ENCODE measurements at regions not wholly inside any gene's neighbourhood (a gene's known extent, or its start where the extent isn't known, plus 50 kb on each side); places are given as distances from the start of the nearest gene placed in this dataset.

GRCh38 chrX:96386981-96387380, 297.7 kb upstream of the DIAPH2 start:
- H3K4me1 ChIP-seq (ENCODE audit: control insufficient read depth in 1 of 2, insufficient read depth in 2 of 2, low read length in 2 of 2): no peaks in the 10 kb centered on the region
- no peaks in the 10 kb centered on the region for H3K79me2 ChIP-seq (ENCODE audit: insufficient read depth, low read length)
- Mint-ChIP-seq H3K4me1 (no peaks in the 10 kb centered on the region), H3K27ac (no peak overlapping the region), H3K27me3 (ENCODE audit: low read depth in 3 of 3) (no peaks in the 10 kb centered on the region), H3K36me3 (no peaks in the 10 kb centered on the region), H3K9me3 (peaks cover 0 to 2% (median 0%) of the 10 kb centered on the region in 7 donors), H3K4me3 (no peak overlapping the region)
- H3K27ac ChIP-seq (ENCODE audit: low read depth in 1 of 2, low read length in 2 of 2): no peak overlapping the region
- no peak overlapping the region for H2AFZ ChIP-seq (ENCODE audit: insufficient read depth, low read depth, low read length, poor library complexity, severe bottlenecking)
- no peaks in the 10 kb centered on the region for H4K20me1 ChIP-seq (ENCODE audit: insufficient read depth, low read length)
- no peaks in the 10 kb centered on the region for H3K36me3 ChIP-seq (replicated peaks in 1 of 2; ENCODE audit: control insufficient read depth in 1 of 2, insufficient read depth in 2 of 2, low read length in 2 of 2)
- no peak overlapping the region for H3K9ac ChIP-seq (ENCODE audit: insufficient read depth, low read length, poor library complexity, severe bottlenecking)
- intact Hi-C loops (cut with micrococcal nuclease): no loop called here
- H3K9me3 ChIP-seq (replicated peaks in 1 of 2; ENCODE audit: control insufficient read depth in 1 of 2, insufficient read depth in 1 of 2, low read length in 2 of 2): no peaks in the 10 kb centered on the region
- no CpG with 5 or more reads among the region's 2 CpGs for WGBS (ENCODE audit: insufficient coverage)
- no peak for DNase-seq
- no peak for TF ChIP-seq CTCF (IDR thresholded peaks at IDR 0.05)
- no peak overlapping the region for H3K4me3 ChIP-seq (replicated peaks in 1 of 3; ENCODE audit: low read depth in 2 of 3, low read length in 3 of 3)
- no peaks in the 10 kb centered on the region for H3K27me3 ChIP-seq (ENCODE audit: control insufficient read depth in 2 of 2, insufficient read depth in 2 of 2, low read length in 2 of 2)
- H3K4me2 ChIP-seq (replicated peaks; ENCODE audit: extremely low read depth, low read length, poor library complexity, severe bottlenecking): no peak overlapping the region

- H3K27me3 Mint-ChIP-seq (ENCODE audit: low read depth in 3 of 3): no peaks in the 10 kb centered on the region
- Histone ChIP-seq H3K79me2 (ENCODE audit: insufficient read depth, low read length) (no peaks in the 10 kb centered on the region), H4K20me1 (ENCODE audit: insufficient read depth, low read length) (no peaks in the 10 kb centered on the region), H3K36me3 (replicated peaks in 1 of 2; ENCODE audit: control insufficient read depth in 1 of 2, insufficient read depth in 2 of 2, low read length in 2 of 2) (no peaks in the 10 kb centered on the region), H3K9me3 (replicated peaks in 1 of 2; ENCODE audit: control insufficient read depth in 1 of 2, insufficient read depth in 1 of 2, low read length in 2 of 2) (no peaks in the 10 kb centered on the region), H3K4me3 (replicated peaks in 1 of 3; ENCODE audit: low read depth in 2 of 3, low read length in 3 of 3) (no peak overlapping the region), H3K27me3 (ENCODE audit: control insufficient read depth in 2 of 2, insufficient read depth in 2 of 2, low read length in 2 of 2) (no peaks in the 10 kb centered on the region), H3K9ac (ENCODE audit: insufficient read depth, low read length, poor library complexity, severe bottlenecking) (no peak overlapping the region), H2AFZ (ENCODE audit: insufficient read depth, low read depth, low read length, poor library complexity, severe bottlenecking) (no peak overlapping the region), H3K27ac (ENCODE audit: low read depth in 1 of 2, low read length in 2 of 2) (no peak overlapping the region), H3K4me1 (ENCODE audit: control insufficient read depth in 1 of 2, insufficient read depth in 2 of 2, low read length in 2 of 2) (no peaks in the 10 kb centered on the region), H3K4me2 (replicated peaks; ENCODE audit: extremely low read depth, low read length, poor library complexity, severe bottlenecking) (no peak overlapping the region)
- no peak overlapping the region for H3K27ac Mint-ChIP-seq
- peaks cover 0 to 2% (median 0%) of the 10 kb centered on the region in 7 donors for H3K9me3 Mint-ChIP-seq
- WGBS (ENCODE audit: insufficient coverage): no CpG with 5 or more reads among the region's 2 CpGs
- H3K4me3 Mint-ChIP-seq: no peak overlapping the region
- no peaks in the 10 kb centered on the region for H3K36me3 Mint-ChIP-seq
- intact Hi-C loops (cut with micrococcal nuclease): no loop called here
- no peak for DNase-seq
- H3K4me1 Mint-ChIP-seq: no peaks in the 10 kb centered on the region
- TF ChIP-seq CTCF (IDR thresholded peaks at IDR 0.05): no peak
Observed at GRCh38 chrX:96387801-96388200, 296.8 kb upstream of the DIAPH2 start.

Data from CD14-positive monocyte (primary cell).